ENCODE measurements at regions not wholly inside any gene's neighbourhood (a gene's known extent, or its start where the extent isn't known, plus 50 kb on each side); places are given as distances from the start of the nearest gene placed in this dataset.

GRCh38 chr1:201751872-201752271, 77.1 kb upstream of the IPO9 start:
- TF ChIP-seq CTCF (conservative IDR thresholded peaks at IDR 0.05; ENCODE audit: low read length) (no peak), EZH2phosphoT487 (IDR thresholded peaks at IDR 0.05; ENCODE audit: borderline replicate concordance, low read depth, low read length) (no peak)

Data from OCI-LY7 (cell line).